Activated T-helper 17 cell treated with anti-CD3 and anti-CD28 coated beads, Interleukin-2, amount 50 U/mL, for 72 hours (primary cell): ENCODE measurements at regions not wholly inside any gene's neighbourhood (a gene's known extent, or its start where the extent isn't known, plus 50 kb on each side); places are given as distances from the start of the nearest gene placed in this dataset.

Experiments used
- ATAC-seq: fragments of 150-1000 bp; cut with Tn5 transposase; replicated peaks from 2 replicates; pipeline ENCODE4 v1.10.0; 2021; ENCODE audit warnings: mild to moderate bottlenecking, moderate library complexity
- H3K27ac Mint-ChIP-seq: one replicate; pipeline ENCODE4 v1.8.0; 2022; ENCODE audit warnings: mixed read lengths
- H3K27me3 Mint-ChIP-seq: one replicate; pipeline ENCODE4 v1.8.0; 2022; ENCODE audit warnings: mixed read lengths
- H3K36me3 Mint-ChIP-seq: one replicate; pipeline ENCODE4 v1.8.0; 2022; ENCODE audit warnings: low read depth, mild to moderate bottlenecking, mixed read lengths
- H3K4me1 Mint-ChIP-seq: one replicate; pipeline ENCODE4 v1.8.0; 2022; ENCODE audit warnings: mixed read lengths
- H3K4me3 Mint-ChIP-seq: one replicate; pipeline ENCODE4 v1.8.0; 2022; ENCODE audit warnings: mild to moderate bottlenecking, mixed read lengths
- H3K9me3 Mint-ChIP-seq: one replicate; pipeline ENCODE4 v1.8.0; 2022; ENCODE audit warnings: mixed read lengths

GRCh38 chr1:69203166-69203565, 364.6 kb upstream of the LRRC7 start:
- no peaks in the 10 kb centered on the region for H3K4me1 Mint-ChIP-seq
- H3K4me3 Mint-ChIP-seq, result no peak overlapping the region
- H3K27ac Mint-ChIP-seq, result no peak overlapping the region
- no peak for ATAC-seq
- no peaks in the 10 kb centered on the region for H3K27me3 Mint-ChIP-seq
- no peaks in the 10 kb centered on the region for H3K36me3 Mint-ChIP-seq
- peaks cover 14% of the 10 kb centered on the region for H3K9me3 Mint-ChIP-seq

GRCh38 chr1:69213644-69214043, 354.1 kb upstream of the LRRC7 start:
- Mint-ChIP-seq H3K4me1 (no peaks in the 10 kb centered on the region), H3K4me3 (no peak overlapping the region), H3K27me3 (no peaks in the 10 kb centered on the region), H3K9me3 (peaks cover 8% of the 10 kb centered on the region), H3K27ac (no peak overlapping the region), H3K36me3 (no peaks in the 10 kb centered on the region)
- ATAC-seq, result no peak

GRCh38 chr1:69215883-69216282, 351.8 kb upstream of the LRRC7 start:
- Mint-ChIP-seq H3K4me3 (no peak overlapping the region), H3K36me3 (no peaks in the 10 kb centered on the region), H3K27me3 (no peaks in the 10 kb centered on the region), H3K4me1 (no peaks in the 10 kb centered on the region), H3K27ac (no peak overlapping the region), H3K9me3 (peaks cover 8% of the 10 kb centered on the region)
- ATAC-seq, result no peak

GRCh38 chr1:69220672-69221071, 347.1 kb upstream of the LRRC7 start:
- Mint-ChIP-seq H3K4me3 (no peak overlapping the region), H3K36me3 (no peaks in the 10 kb centered on the region), H3K27me3 (no peaks in the 10 kb centered on the region), H3K9me3 (no peaks in the 10 kb centered on the region), H3K27ac (no peak overlapping the region), H3K4me1 (no peaks in the 10 kb centered on the region)
- no peak for ATAC-seq

GRCh38 chr1:69221524-69221923, 346.2 kb upstream of the LRRC7 start:
- H3K36me3 Mint-ChIP-seq, result no peaks in the 10 kb centered on the region
- H3K4me3 Mint-ChIP-seq, result no peak overlapping the region
- H3K9me3 Mint-ChIP-seq, result no peaks in the 10 kb centered on the region
- no peaks in the 10 kb centered on the region for H3K27me3 Mint-ChIP-seq
- no peaks in the 10 kb centered on the region for H3K4me1 Mint-ChIP-seq
- ATAC-seq, result no peak
- H3K27ac Mint-ChIP-seq, result no peak overlapping the region

DNA sequence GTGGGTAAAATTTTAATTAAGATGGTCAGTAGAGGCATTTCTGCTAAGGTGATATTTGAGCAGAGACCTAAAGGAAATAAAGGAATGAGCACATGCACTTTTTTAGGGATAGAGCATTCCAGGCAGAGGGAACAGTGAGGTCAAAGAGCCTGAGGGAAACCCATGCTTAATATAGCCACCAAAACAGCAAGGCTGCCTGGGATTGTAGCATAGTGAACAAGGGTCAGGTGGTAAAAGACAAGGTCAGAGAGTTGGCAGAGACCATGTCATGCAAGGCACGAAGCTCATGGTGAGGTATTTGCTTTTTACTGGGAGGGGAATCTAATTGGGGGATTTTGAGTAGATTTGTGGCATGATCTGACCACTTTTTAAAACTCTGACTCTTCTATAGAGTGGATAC, 344.6 kb upstream of the LRRC7 start:
- no peaks in the 10 kb centered on the region for H3K36me3 Mint-ChIP-seq
- H3K27ac Mint-ChIP-seq, result no peak overlapping the region
- H3K4me3 Mint-ChIP-seq, result no peak overlapping the region
- H3K9me3 Mint-ChIP-seq, result no peaks in the 10 kb centered on the region
- H3K4me1 Mint-ChIP-seq, result no peaks in the 10 kb centered on the region
- H3K27me3 Mint-ChIP-seq, result no peaks in the 10 kb centered on the region
- no peak for ATAC-seq

DNA sequence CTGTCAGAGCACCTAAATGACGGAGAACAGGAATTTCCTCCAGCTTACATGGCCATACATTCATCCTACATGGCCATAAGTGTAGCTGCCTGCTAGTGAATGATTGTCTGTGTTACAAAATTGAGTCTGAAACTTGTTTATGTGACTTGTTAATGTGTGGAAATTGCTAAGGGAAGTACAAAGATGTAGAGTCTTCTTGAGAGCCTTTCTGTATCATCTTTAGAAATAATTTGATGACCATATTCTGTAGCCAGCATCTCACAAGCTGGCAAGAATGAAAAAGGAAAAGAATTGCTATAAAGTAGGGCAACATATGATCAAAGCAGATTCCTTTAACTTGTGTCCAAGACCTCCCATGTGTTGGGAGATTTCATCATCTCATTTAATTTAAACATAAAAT, 339.2 kb upstream of the LRRC7 start:
- peaks cover 5% of the 10 kb centered on the region for H3K9me3 Mint-ChIP-seq
- ATAC-seq, result no peak
- H3K27me3 Mint-ChIP-seq, result no peaks in the 10 kb centered on the region
- H3K4me3 Mint-ChIP-seq, result no peak overlapping the region
- no peaks in the 10 kb centered on the region for H3K4me1 Mint-ChIP-seq
- no peaks in the 10 kb centered on the region for H3K36me3 Mint-ChIP-seq
- no peak overlapping the region for H3K27ac Mint-ChIP-seq

DNA sequence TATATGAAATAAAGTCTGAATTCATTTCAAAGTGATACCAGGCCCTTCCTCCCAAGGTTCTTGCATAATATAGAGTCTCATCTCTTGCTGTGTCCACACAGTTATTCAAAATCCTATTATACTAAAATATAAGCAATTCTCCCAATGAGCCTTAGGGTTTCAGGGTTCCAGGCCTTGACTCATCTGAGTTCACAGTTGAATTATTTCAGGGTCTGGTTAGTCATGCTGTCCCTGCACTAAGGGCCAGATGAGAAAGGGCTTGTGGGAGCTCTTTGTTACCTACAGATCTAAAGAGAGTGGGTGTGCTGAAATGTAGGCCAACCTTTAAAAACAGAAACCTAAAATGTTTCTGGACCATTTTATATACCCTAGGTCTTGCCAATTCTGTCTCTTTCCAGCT, 337.5 kb upstream of the LRRC7 start:
- Mint-ChIP-seq H3K9me3 (peaks cover 12% of the 10 kb centered on the region), H3K36me3 (no peaks in the 10 kb centered on the region), H3K27ac (no peak overlapping the region), H3K4me1 (no peaks in the 10 kb centered on the region), H3K4me3 (no peak overlapping the region), H3K27me3 (no peaks in the 10 kb centered on the region)
- ATAC-seq, result no peak

GRCh38 chr1:69233463-69233862, 334.3 kb upstream of the LRRC7 start:
- ATAC-seq, result no peak
- Mint-ChIP-seq H3K27ac (no peak overlapping the region), H3K27me3 (no peaks in the 10 kb centered on the region), H3K9me3 (peaks cover 20% of the 10 kb centered on the region), H3K4me1 (no peaks in the 10 kb centered on the region), H3K36me3 (no peaks in the 10 kb centered on the region), H3K4me3 (no peak overlapping the region)

DNA sequence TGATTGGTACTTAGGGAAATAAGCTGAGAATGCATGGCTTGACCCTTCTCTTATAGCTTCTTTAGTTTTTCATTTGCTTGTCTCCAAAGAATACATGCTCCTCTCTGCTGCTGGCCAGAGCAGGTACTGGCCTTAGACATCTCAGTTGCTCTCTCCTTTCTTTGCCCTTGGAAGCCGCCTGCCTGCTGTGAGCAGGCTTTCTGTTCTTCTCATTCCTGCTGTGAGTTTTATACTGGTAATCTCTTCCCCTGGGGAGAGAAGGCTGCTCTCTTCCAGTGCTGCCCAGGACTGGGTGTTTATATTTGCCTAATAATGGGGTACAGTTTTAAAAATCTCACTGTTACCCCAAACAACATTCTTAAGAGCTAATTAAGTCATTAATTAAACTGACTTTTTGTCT, 323.5 kb upstream of the LRRC7 start:
- Mint-ChIP-seq H3K27me3 (no peaks in the 10 kb centered on the region), H3K36me3 (no peaks in the 10 kb centered on the region), H3K4me1 (no peaks in the 10 kb centered on the region), H3K9me3 (peaks cover 6% of the 10 kb centered on the region), H3K4me3 (no peak overlapping the region), H3K27ac (no peak overlapping the region)
- ATAC-seq, result no peak

GRCh38 chr1:69246109-69246508, 321.6 kb upstream of the LRRC7 start:
- Mint-ChIP-seq H3K27me3 (no peaks in the 10 kb centered on the region), H3K36me3 (no peaks in the 10 kb centered on the region), H3K4me1 (no peaks in the 10 kb centered on the region), H3K27ac (no peak overlapping the region), H3K4me3 (no peak overlapping the region), H3K9me3 (peaks cover 7% of the 10 kb centered on the region)
- ATAC-seq, result no peak

DNA sequence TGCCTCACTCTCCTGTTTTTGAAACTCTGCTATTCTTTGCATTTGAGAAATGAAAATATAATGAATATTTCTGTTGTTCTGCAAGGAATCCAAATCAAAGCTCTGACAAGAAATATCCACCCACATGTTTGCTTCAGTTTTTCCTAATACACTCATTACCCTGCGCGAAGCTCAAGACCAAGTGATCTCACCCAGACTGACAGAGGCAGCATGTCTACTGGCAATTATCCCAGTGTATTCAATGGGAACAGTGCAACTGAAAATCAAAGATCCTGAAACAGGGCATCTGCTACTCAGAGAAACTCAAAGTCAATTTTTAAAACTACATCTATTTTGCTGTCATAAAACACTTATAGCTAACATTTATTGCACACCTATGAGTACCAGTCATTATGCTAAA, 321.0 kb upstream of the LRRC7 start:
- no peaks in the 10 kb centered on the region for H3K4me1 Mint-ChIP-seq
- H3K4me3 Mint-ChIP-seq, result no peak overlapping the region
- no peaks in the 10 kb centered on the region for H3K36me3 Mint-ChIP-seq
- H3K27ac Mint-ChIP-seq, result no peak overlapping the region
- H3K27me3 Mint-ChIP-seq, result no peaks in the 10 kb centered on the region
- no peak for ATAC-seq
- H3K9me3 Mint-ChIP-seq, result peaks cover 3% of the 10 kb centered on the region

GRCh38 chr1:69252696-69253095, 315.0 kb upstream of the LRRC7 start:
- Mint-ChIP-seq H3K4me3 (no peak overlapping the region), H3K36me3 (no peaks in the 10 kb centered on the region), H3K9me3 (peaks cover 8% of the 10 kb centered on the region), H3K27ac (no peak overlapping the region), H3K4me1 (no peaks in the 10 kb centered on the region), H3K27me3 (no peaks in the 10 kb centered on the region)
- no peak for ATAC-seq

- ATAC-seq, result no peak
- Mint-ChIP-seq H3K4me3 (no peak overlapping the region), H3K27ac (no peak overlapping the region), H3K9me3 (peaks cover 4% of the 10 kb centered on the region), H3K36me3 (no peaks in the 10 kb centered on the region), H3K4me1 (no peaks in the 10 kb centered on the region), H3K27me3 (no peaks in the 10 kb centered on the region)
Measured at GRCh38 chr1:69256036-69256435, 311.7 kb upstream of the LRRC7 start.

DNA sequence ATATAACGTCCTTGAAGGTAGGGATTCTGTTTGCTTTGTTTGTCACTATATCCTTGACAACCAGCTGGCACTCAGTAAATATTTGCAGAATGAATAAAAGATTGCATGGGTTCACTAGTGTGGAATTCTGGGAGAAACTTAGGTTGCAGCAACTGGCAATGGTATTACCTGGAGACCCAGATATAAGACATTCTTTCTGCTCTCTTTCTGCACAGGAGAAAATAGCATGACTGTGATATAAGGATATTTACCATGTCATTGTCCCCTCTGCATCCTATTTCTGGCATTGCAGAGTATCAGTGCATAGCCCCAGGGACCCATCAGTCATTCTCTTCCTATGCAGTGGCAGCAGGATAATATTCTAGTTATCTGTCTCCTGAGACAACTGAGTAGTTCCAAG, 308.9 kb upstream of the LRRC7 start:
- Mint-ChIP-seq H3K27ac (no peak overlapping the region), H3K4me1 (no peaks in the 10 kb centered on the region), H3K9me3 (peaks cover 9% of the 10 kb centered on the region), H3K4me3 (no peak overlapping the region), H3K27me3 (no peaks in the 10 kb centered on the region), H3K36me3 (no peaks in the 10 kb centered on the region)
- ATAC-seq, result no peak

- Mint-ChIP-seq H3K27me3 (no peaks in the 10 kb centered on the region), H3K9me3 (peaks cover 12% of the 10 kb centered on the region), H3K4me3 (no peak overlapping the region), H3K4me1 (no peaks in the 10 kb centered on the region), H3K36me3 (no peaks in the 10 kb centered on the region), H3K27ac (no peak overlapping the region)
- ATAC-seq, result no peak
Measured at GRCh38 chr1:69263921-69264391, 303.8 kb upstream of the LRRC7 start.
